ENCODE measurements at regions not wholly inside any gene's neighbourhood (a gene's known extent, or its start where the extent isn't known, plus 50 kb on each side); places are given as distances from the start of the nearest gene placed in this dataset.

GRCh38 chr12:25817166-25817565, 141.3 kb upstream of the RASSF8 start:
- Histone ChIP-seq H3K4me3 (no peak overlapping the region), H3K36me3 (no peaks in the 10 kb centered on the region), H3K27me3 (no peaks in the 10 kb centered on the region), H3K4me1 (ENCODE audit: insufficient read depth) (no peaks in the 10 kb centered on the region), H3K9me3 (no peaks in the 10 kb centered on the region), H3K27ac (no peak overlapping the region)
- no peak for DNase-seq
- intact Hi-C loops (cut with DNase I), result no loop called here
- 91 to 92% (median 91%) methylated on average over 2 of the region's 2 CpGs for WGBS, 3 donors
- TF ChIP-seq CTCF (IDR thresholded peaks at IDR 0.05) (no peak), EP300 (IDR thresholded peaks at IDR 0.05) (no peak), POLR2A (IDR thresholded peaks at IDR 0.05) (no peak)

- intact Hi-C loops (cut with DNase I), result no loop called here
- DNase-seq, result no peak
- no peaks in the 10 kb centered on the region for H3K27me3 ChIP-seq
- no peaks in the 10 kb centered on the region for H3K4me1 ChIP-seq (ENCODE audit: insufficient read depth)
- TF ChIP-seq EP300 (IDR thresholded peaks at IDR 0.05) (no peak), CTCF (IDR thresholded peaks at IDR 0.05) (no peak), POLR2A (IDR thresholded peaks at IDR 0.05) (no peak)
- H3K4me3 ChIP-seq, result no peak overlapping the region
- no peaks in the 10 kb centered on the region for H3K36me3 ChIP-seq
- H3K9me3 ChIP-seq, result no peaks in the 10 kb centered on the region
- H3K27ac ChIP-seq, result no peak overlapping the region
These were observed 139.7 kb upstream of the RASSF8 start for GRCh38 chr12:25818596-25819390.

DNA sequence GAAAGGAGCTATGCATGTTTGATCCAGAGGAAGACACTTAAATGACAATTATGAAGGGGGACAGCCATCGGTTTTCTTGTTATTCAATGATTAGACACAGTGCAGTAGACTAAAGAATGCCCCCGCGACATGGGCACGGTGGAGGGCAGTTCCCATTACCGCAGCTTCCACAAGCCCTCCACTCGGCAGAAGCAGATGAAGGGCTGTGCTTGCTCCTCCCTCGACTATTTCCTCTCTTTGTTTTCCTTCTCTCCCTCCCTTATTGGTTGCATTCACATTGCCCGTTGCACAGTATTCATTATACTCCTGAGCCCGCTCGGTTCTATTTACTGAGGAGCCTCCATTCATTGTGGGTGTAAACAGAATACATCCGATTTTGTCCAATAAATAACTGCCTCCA, 138.8 kb upstream of the RASSF8 start:
- intact Hi-C loops (cut with DNase I), result no loop called here
- no peak for TF ChIP-seq POLR2A (IDR thresholded peaks at IDR 0.05)
- 69 to 81% (median 75%) methylated on average over 11 of the region's 11 CpGs for WGBS, 3 donors
- Histone ChIP-seq H3K4me1 (ENCODE audit: insufficient read depth) (no peaks in the 10 kb centered on the region), H3K4me3 (no peak overlapping the region), H3K36me3 (no peaks in the 10 kb centered on the region), H3K27me3 (no peaks in the 10 kb centered on the region), H3K27ac (no peak overlapping the region), H3K9me3 (no peaks in the 10 kb centered on the region)
- DNase-seq, result no peak

DNA sequence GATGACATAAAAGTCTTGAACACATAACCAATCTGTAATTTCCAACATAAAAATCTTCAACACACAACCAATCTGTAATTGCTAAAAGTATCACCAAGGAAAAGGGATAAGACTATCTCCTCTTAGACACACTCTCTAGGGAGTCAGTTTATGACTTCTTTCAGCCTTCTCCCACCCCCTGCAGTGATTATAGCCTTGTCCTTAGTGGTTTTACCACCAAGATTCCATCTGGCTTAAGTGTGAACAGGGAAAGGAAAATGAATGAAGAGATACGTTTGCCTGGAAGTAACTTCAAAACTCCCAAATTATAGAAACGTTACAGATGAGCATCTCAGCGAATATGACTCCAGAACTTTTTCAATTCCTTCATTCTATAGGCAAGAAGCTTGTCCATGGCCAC, 136.2 kb upstream of the RASSF8 start:
- H3K36me3 ChIP-seq, result no peaks in the 10 kb centered on the region

More for the DNA sequence above, 136.2 kb upstream of the RASSF8 start:
- Histone ChIP-seq H3K4me3 (no peak overlapping the region), H3K4me1 (ENCODE audit: insufficient read depth) (no peaks in the 10 kb centered on the region), H3K27me3 (no peaks in the 10 kb centered on the region), H3K27ac (no peak overlapping the region), H3K9me3 (no peaks in the 10 kb centered on the region)
- TF ChIP-seq EP300 (IDR thresholded peaks at IDR 0.05), result no peak
- TF ChIP-seq POLR2A (IDR thresholded peaks at IDR 0.05), result no peak
- TF ChIP-seq CTCF (IDR thresholded peaks at IDR 0.05), result no peak
- no peak for DNase-seq
- WGBS, 3 donors, result 90 to 91% (median 90%) methylated on average over 3 of the region's 3 CpGs
- intact Hi-C loops (cut with DNase I), result no loop called here
